Chondrocyte (in vitro differentiated cells): ENCODE measurements at regions not wholly inside any gene's neighbourhood (a gene's known extent, or its start where the extent isn't known, plus 50 kb on each side); places are given as distances from the start of the nearest gene placed in this dataset.

Experiments
- DNase-seq: peaks from one replicate; pipeline ENCODE4 v3.0.0; 2021; ENCODE audit warnings: mixed read lengths, low spot score
- H3K27ac Mint-ChIP-seq: one replicate; pipeline ENCODE4 v1.8.0; 2021; ENCODE audit warnings: mild to moderate bottlenecking, moderate library complexity, mixed read lengths; ENCODE audit not compliant: unreplicated experiment
- H3K27me3 Mint-ChIP-seq: 2 replicates; pipeline ENCODE4 v1.8.0; 2021; ENCODE audit warnings: low read depth, mixed read lengths
- H3K36me3 Mint-ChIP-seq: 2 replicates; pipeline ENCODE4 v1.8.0; 2021; ENCODE audit warnings: low read depth, mixed read lengths
- H3K4me1 Mint-ChIP-seq: 2 replicates; pipeline ENCODE4 v1.8.0; 2021; ENCODE audit warnings: low read depth, mild to moderate bottlenecking, mixed read lengths
- H3K4me3 Mint-ChIP-seq: one replicate; pipeline ENCODE4 v1.8.0; 2021; ENCODE audit warnings: mild to moderate bottlenecking, moderate library complexity, mixed read lengths; ENCODE audit not compliant: unreplicated experiment
- H3K9me3 Mint-ChIP-seq: 2 replicates; pipeline ENCODE4 v1.8.0; 2021; ENCODE audit warnings: low read depth, mixed read lengths
- CTCF ChIP-seq: fragments of 200-600 bp; sonication (generic); IDR thresholded peaks from 2 replicates; pipeline ENCODE4 v1.5.0; 2021; ENCODE audit warnings: antibody characterized with exemption, mild to moderate bottlenecking, moderate library complexity

- Mint-ChIP-seq H3K4me1 (peaks cover 12% of the 10 kb centered on the region), H3K4me3 (no peak overlapping the region), H3K27ac (no peak overlapping the region), H3K27me3 (no peaks in the 10 kb centered on the region), H3K36me3 (no peaks in the 10 kb centered on the region), H3K9me3 (no peaks in the 10 kb centered on the region)
- DNase-seq = no peak
- no peak for TF ChIP-seq CTCF
Measured at GRCh38 chr13:33694546-33694945, 123.4 kb upstream of the RFC3 start.

GRCh38 chr13:33696530-33696929, 121.4 kb upstream of the RFC3 start:
- Mint-ChIP-seq H3K27me3 (no peaks in the 10 kb centered on the region), H3K4me3 (no peak overlapping the region), H3K9me3 (no peaks in the 10 kb centered on the region), H3K36me3 (no peaks in the 10 kb centered on the region), H3K4me1 (peaks cover 12% of the 10 kb centered on the region), H3K27ac (no peak overlapping the region)
- no peak for TF ChIP-seq CTCF
- DNase-seq = no peak

GRCh38 chr13:33697926-33698325, 120.0 kb upstream of the RFC3 start:
- Mint-ChIP-seq H3K27ac (no peak overlapping the region), H3K36me3 (no peaks in the 10 kb centered on the region)
- TF ChIP-seq CTCF = no peak

GRCh38 chr13:33707449-33707848, 110.5 kb upstream of the RFC3 start:
- Mint-ChIP-seq H3K9me3 (peaks cover 38% of the 10 kb centered on the region), H3K36me3 (peaks cover 8% of the 10 kb centered on the region)
- no peak for DNase-seq

More at GRCh38 chr13:33697926-33698325, 120.0 kb upstream of the RFC3 start:
- Mint-ChIP-seq H3K27me3 (no peaks in the 10 kb centered on the region), H3K4me1 (peaks cover 12% of the 10 kb centered on the region), H3K4me3 (no peak overlapping the region), H3K9me3 (peaks cover 3% of the 10 kb centered on the region)
- DNase-seq = no peak

GRCh38 chr13:33710924-33711323, 107.0 kb upstream of the RFC3 start:
- Mint-ChIP-seq H3K27ac (no peak overlapping the region), H3K9me3 (peaks cover 18% of the 10 kb centered on the region), H3K4me3 (no peak overlapping the region), H3K27me3 (no peaks in the 10 kb centered on the region), H3K4me1 (no peaks in the 10 kb centered on the region), H3K36me3 (peaks cover 8% of the 10 kb centered on the region)
- no peak for TF ChIP-seq CTCF
- no peak for DNase-seq

More at GRCh38 chr13:33707449-33707848, 110.5 kb upstream of the RFC3 start:
- no peak for TF ChIP-seq CTCF
- Mint-ChIP-seq H3K4me1 (no peaks in the 10 kb centered on the region), H3K4me3 (no peak overlapping the region), H3K27me3 (no peaks in the 10 kb centered on the region), H3K27ac (no peak overlapping the region)
